GM23338 (cell line): ENCODE measurements at regions not wholly inside any gene's neighbourhood (a gene's known extent, or its start where the extent isn't known, plus 50 kb on each side); places are given as distances from the start of the nearest gene placed in this dataset.

Source experiments
- ATAC-seq: fragments of 200-7000 bp; cut with Tn5 transposase; 3 replicates; pipeline ENCODE4 v1.9.1; 2020
- DNase-seq: peaks from one replicate; pipeline ENCODE4 v3.0.0-alpha.2; 2015; ENCODE audit warnings: low spot score
- H2AFZ ChIP-seq: fragments of 200-600 bp; sonication (generic); 2 replicates; pipeline ENCODE4 v1.8.0; 2016; ENCODE audit warnings: antibody characterized with exemption, mild to moderate bottlenecking, moderate library complexity
- H3F3A ChIP-seq: fragments of 200-600 bp; sonication (generic); replicated peaks from 2 replicates; pipeline ENCODE4 v1.8.0; 2017; ENCODE audit warnings: antibody characterized with exemption, mixed run types, low read depth
- H3K27ac ChIP-seq: fragments of 200-600 bp; sonication (generic); 2 replicates; pipeline ENCODE4 v1.6.1; 2016; ENCODE audit warnings: low read depth
- H3K27me3 ChIP-seq: fragments of 200-600 bp; sonication (generic); 2 replicates; pipeline ENCODE4 v1.8.0; 2016; ENCODE audit warnings: mild to moderate bottlenecking, mixed run types, moderate library complexity; ENCODE audit not compliant: insufficient read depth
- H3K36me3 ChIP-seq: fragments of 200-600 bp; sonication (generic); 2 replicates; pipeline ENCODE4 v1.8.0; 2016; ENCODE audit warnings: mild to moderate bottlenecking; ENCODE audit not compliant: insufficient read depth
- H3K4me1 ChIP-seq: fragments of 200-600 bp; sonication (generic); 2 replicates; pipeline ENCODE4 v1.8.0; 2016; ENCODE audit warnings: mild to moderate bottlenecking, moderate library complexity; ENCODE audit not compliant: insufficient read depth
- H3K4me2 ChIP-seq: fragments of 200-600 bp; sonication (generic); 2 replicates; pipeline ENCODE4 v1.7.1; 2017; ENCODE audit warnings: mixed run types
- H3K4me3 ChIP-seq: fragments of 200-600 bp; sonication (generic); 2 replicates; pipeline ENCODE4 v1.6.1; 2016; ENCODE audit warnings: mixed run types
- H3K79me2 ChIP-seq: fragments of 200-600 bp; sonication (generic); replicated peaks from 2 replicates; pipeline ENCODE4 v1.8.0; 2017; ENCODE audit warnings: mild to moderate bottlenecking; ENCODE audit not compliant: insufficient read depth
- H3K9me2 ChIP-seq: fragments of 200-600 bp; sonication (generic); 2 replicates; pipeline ENCODE4 v1.8.0; 2017; ENCODE audit not compliant: insufficient read depth
- H4K20me1 ChIP-seq: fragments of 200-600 bp; sonication (generic); replicated peaks from 2 replicates; pipeline ENCODE4 v1.8.0; 2017; ENCODE audit warnings: mild to moderate bottlenecking; ENCODE audit not compliant: insufficient read depth
- H3K27ac Mint-ChIP-seq: 2 replicates; pipeline ENCODE4 v1.8.0; 2020; ENCODE audit warnings: inconsistent platforms, mild to moderate bottlenecking, moderate library complexity, mixed read lengths
- H3K27me3 Mint-ChIP-seq: 3 replicates; pipeline ENCODE4 v1.8.0; 2022; ENCODE audit warnings: low read depth, mild to moderate bottlenecking, moderate library complexity, mixed read lengths, inconsistent platforms; ENCODE audit not compliant: insufficient read depth, poor library complexity
- H3K36me3 Mint-ChIP-seq: 3 replicates; pipeline ENCODE4 v1.8.0; 2021; ENCODE audit warnings: low read depth, mild to moderate bottlenecking, inconsistent platforms, moderate library complexity, mixed read lengths
- H3K4me1 Mint-ChIP-seq: 3 replicates; pipeline ENCODE4 v1.8.0; 2020; ENCODE audit warnings: mild to moderate bottlenecking, inconsistent platforms, mixed read lengths
- H3K4me3 Mint-ChIP-seq: 3 replicates; pipeline ENCODE4 v1.8.0; 2021; ENCODE audit warnings: moderate library complexity, mild to moderate bottlenecking, inconsistent platforms, mixed read lengths
- H3K9me3 Mint-ChIP-seq: 3 replicates; pipeline ENCODE4 v1.8.0; 2020; ENCODE audit warnings: moderate library complexity, mild to moderate bottlenecking, inconsistent platforms, mixed read lengths
- CREB1 ChIP-seq: fragments of 250-450 bp; sonication (Bioruptor Pico); IDR thresholded peaks from 2 replicates; pipeline ENCODE4 v1.5.0; 2020; ENCODE audit warnings: low read depth, mild to moderate bottlenecking, moderate library complexity
- EZH2 ChIP-seq: fragments of 200-600 bp; sonication (generic); IDR thresholded peaks from one replicate; pipeline ENCODE4 v1.8.0; 2017; ENCODE audit warnings: antibody characterized with exemption, mild to moderate bottlenecking, low read depth; ENCODE audit not compliant: unreplicated experiment
- EZH2phosphoT487 ChIP-seq: fragments of 200-600 bp; sonication (generic); IDR thresholded peaks from one replicate; pipeline ENCODE4 v1.8.1; 2018; ENCODE audit warnings: antibody characterized with exemption; ENCODE audit not compliant: unreplicated experiment
- STAT1 ChIP-seq: IDR thresholded peaks from one replicate; pipeline ENCODE4 v1.6.1; 2016; ENCODE audit warnings: antibody characterized with exemption; ENCODE audit not compliant: unreplicated experiment
- ZNF331 ChIP-seq: fragments of 250-450 bp; sonication (Bioruptor Pico); IDR thresholded peaks from 2 replicates; pipeline ENCODE4 v1.5.0; 2020; ENCODE audit warnings: low read depth, mild to moderate bottlenecking, moderate library complexity
- TF ChIP-seq, protein P1 (sequence below): IDR thresholded peaks from one replicate; pipeline ENCODE4 v1.6.1; 2018; ENCODE audit warnings: antibody characterized with exemption; ENCODE audit not compliant: unreplicated experiment
- TF ChIP-seq, protein P2 (sequence below): fragments of 250-450 bp; sonication (Bioruptor Pico); IDR thresholded peaks from 2 replicates; pipeline ENCODE4 v1.5.0; 2020; ENCODE audit warnings: mild to moderate bottlenecking, moderate library complexity
- TF ChIP-seq, protein P3 (sequence below): IDR thresholded peaks from 2 replicates; pipeline ENCODE4 v1.6.1; 2016; ENCODE audit warnings: antibody characterized with exemption

DNA sequence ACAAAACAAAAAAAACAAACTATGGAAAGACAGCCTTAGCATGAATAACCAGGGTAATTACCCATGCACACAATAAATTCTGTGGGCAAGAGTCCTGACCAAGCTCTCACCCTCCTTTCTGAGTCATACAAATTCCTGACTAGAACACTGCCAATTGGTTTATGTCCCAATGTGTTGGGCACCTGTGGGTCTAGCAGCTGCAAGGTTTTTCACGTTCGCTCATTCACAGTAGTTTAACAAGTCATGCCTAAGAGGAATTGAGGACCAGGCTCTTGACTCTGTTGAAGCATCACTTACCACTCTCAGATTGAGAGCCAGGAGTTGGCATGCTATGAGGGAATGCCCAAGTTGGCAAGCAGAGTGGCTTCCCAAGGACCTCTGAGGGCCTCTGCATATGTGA, 205.5 kb upstream of the SLC24A2 start (continued):
- TF ChIP-seq, protein P1, sequence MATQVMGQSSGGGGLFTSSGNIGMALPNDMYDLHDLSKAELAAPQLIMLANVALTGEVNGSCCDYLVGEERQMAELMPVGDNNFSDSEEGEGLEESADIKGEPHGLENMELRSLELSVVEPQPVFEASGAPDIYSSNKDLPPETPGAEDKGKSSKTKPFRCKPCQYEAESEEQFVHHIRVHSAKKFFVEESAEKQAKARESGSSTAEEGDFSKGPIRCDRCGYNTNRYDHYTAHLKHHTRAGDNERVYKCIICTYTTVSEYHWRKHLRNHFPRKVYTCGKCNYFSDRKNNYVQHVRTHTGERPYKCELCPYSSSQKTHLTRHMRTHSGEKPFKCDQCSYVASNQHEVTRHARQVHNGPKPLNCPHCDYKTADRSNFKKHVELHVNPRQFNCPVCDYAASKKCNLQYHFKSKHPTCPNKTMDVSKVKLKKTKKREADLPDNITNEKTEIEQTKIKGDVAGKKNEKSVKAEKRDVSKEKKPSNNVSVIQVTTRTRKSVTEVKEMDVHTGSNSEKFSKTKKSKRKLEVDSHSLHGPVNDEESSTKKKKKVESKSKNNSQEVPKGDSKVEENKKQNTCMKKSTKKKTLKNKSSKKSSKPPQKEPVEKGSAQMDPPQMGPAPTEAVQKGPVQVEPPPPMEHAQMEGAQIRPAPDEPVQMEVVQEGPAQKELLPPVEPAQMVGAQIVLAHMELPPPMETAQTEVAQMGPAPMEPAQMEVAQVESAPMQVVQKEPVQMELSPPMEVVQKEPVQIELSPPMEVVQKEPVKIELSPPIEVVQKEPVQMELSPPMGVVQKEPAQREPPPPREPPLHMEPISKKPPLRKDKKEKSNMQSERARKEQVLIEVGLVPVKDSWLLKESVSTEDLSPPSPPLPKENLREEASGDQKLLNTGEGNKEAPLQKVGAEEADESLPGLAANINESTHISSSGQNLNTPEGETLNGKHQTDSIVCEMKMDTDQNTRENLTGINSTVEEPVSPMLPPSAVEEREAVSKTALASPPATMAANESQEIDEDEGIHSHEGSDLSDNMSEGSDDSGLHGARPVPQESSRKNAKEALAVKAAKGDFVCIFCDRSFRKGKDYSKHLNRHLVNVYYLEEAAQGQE, result no peak
- no peak for TF ChIP-seq ZNF331 (CRISPR knock-in tag)

DNA sequence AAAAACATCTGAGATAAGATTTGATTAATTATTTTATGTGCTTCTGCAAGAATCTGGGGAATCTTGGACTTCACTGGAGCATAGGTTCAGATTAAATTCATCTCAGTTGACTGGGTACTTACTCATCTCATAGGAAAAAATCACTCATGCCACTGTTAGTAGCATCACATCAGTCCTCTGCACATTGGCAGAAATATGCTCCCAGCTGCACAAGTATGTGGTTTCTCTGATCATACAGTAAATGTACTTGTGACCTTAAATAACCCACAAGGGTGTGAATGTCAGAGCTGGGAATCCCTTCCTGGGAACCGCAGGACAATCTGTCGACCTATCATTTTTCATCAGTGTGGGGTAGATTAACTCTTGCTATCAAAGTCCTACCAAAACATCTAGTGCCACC, 203.7 kb upstream of the SLC24A2 start:
- Mint-ChIP-seq H3K36me3 (no peaks in the 10 kb centered on the region), H3K4me1 (no peaks in the 10 kb centered on the region), H3K27me3 (no peaks in the 10 kb centered on the region), H3K9me3 (no peaks in the 10 kb centered on the region), H3K27ac (no peak overlapping the region), H3K4me3 (no peak overlapping the region)
- no peaks in the 10 kb centered on the region for H3K36me3 ChIP-seq
- no peak overlapping the region for H3K27ac ChIP-seq
- H3K4me1 ChIP-seq, result no peaks in the 10 kb centered on the region
- H2AFZ ChIP-seq, result no peak overlapping the region
- no peak for DNase-seq
- no peaks in the 10 kb centered on the region for H3K79me2 ChIP-seq
- H3K27me3 ChIP-seq, result no peaks in the 10 kb centered on the region
- H3K4me3 ChIP-seq, result no peak overlapping the region
- TF ChIP-seq, protein P2, sequence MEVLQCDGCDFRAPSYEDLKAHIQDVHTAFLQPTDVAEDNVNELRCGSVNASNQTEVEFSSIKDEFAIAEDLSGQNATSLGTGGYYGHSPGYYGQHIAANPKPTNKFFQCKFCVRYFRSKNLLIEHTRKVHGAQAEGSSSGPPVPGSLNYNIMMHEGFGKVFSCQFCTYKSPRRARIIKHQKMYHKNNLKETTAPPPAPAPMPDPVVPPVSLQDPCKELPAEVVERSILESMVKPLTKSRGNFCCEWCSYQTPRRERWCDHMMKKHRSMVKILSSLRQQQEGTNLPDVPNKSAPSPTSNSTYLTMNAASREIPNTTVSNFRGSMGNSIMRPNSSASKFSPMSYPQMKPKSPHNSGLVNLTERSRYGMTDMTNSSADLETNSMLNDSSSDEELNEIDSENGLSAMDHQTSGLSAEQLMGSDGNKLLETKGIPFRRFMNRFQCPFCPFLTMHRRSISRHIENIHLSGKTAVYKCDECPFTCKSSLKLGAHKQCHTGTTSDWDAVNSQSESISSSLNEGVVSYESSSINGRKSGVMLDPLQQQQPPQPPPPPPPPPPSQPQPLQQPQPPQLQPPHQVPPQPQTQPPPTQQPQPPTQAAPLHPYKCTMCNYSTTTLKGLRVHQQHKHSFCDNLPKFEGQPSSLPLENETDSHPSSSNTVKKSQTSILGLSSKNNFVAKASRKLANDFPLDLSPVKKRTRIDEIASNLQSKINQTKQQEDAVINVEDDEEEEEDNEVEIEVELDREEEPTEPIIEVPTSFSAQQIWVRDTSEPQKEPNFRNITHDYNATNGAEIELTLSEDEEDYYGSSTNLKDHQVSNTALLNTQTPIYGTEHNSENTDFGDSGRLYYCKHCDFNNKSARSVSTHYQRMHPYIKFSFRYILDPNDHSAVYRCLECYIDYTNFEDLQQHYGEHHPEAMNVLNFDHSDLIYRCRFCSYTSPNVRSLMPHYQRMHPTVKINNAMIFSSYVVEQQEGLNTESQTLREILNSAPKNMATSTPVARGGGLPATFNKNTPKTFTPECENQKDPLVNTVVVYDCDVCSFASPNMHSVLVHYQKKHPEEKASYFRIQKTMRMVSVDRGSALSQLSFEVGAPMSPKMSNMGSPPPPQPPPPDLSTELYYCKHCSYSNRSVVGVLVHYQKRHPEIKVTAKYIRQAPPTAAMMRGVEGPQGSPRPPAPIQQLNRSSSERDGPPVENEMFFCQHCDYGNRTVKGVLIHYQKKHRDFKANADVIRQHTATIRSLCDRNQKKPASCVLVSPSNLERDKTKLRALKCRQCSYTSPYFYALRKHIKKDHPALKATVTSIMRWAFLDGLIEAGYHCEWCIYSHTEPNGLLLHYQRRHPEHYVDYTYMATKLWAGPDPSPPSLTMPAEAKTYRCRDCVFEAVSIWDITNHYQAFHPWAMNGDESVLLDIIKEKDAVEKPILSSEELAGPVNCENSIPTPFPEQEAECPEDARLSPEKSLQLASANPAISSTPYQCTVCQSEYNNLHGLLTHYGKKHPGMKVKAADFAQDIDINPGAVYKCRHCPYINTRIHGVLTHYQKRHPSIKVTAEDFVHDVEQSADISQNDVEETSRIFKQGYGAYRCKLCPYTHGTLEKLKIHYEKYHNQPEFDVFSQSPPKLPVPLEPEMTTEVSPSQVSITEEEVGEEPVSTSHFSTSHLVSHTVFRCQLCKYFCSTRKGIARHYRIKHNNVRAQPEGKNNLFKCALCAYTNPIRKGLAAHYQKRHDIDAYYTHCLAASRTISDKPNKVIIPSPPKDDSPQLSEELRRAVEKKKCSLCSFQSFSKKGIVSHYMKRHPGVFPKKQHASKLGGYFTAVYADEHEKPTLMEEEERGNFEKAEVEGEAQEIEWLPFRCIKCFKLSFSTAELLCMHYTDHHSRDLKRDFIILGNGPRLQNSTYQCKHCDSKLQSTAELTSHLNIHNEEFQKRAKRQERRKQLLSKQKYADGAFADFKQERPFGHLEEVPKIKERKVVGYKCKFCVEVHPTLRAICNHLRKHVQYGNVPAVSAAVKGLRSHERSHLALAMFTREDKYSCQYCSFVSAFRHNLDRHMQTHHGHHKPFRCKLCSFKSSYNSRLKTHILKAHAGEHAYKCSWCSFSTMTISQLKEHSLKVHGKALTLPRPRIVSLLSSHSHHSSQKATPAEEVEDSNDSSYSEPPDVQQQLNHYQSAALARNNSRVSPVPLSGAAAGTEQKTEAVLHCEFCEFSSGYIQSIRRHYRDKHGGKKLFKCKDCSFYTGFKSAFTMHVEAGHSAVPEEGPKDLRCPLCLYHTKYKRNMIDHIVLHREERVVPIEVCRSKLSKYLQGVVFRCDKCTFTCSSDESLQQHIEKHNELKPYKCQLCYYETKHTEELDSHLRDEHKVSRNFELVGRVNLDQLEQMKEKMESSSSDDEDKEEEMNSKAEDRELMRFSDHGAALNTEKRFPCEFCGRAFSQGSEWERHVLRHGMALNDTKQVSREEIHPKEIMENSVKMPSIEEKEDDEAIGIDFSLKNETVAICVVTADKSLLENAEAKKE (CRISPR knock-in tag), result no peak
- TF ChIP-seq, protein P3, sequence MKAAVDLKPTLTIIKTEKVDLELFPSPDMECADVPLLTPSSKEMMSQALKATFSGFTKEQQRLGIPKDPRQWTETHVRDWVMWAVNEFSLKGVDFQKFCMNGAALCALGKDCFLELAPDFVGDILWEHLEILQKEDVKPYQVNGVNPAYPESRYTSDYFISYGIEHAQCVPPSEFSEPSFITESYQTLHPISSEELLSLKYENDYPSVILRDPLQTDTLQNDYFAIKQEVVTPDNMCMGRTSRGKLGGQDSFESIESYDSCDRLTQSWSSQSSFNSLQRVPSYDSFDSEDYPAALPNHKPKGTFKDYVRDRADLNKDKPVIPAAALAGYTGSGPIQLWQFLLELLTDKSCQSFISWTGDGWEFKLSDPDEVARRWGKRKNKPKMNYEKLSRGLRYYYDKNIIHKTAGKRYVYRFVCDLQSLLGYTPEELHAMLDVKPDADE, result no peak
- TF ChIP-seq CREB1 (CRISPR knock-in tag) (no peak), EZH2phosphoT487 (no peak), STAT1 (no peak), EZH2 (no peak)
- TF ChIP-seq, protein P1, result no peak
- H3K4me2 ChIP-seq, result no peak overlapping the region
- no peaks in the 10 kb centered on the region for H3F3A ChIP-seq
- peaks cover 5% of the 10 kb centered on the region; the same call in 1 of the 2 replicates for H3K9me2 ChIP-seq
- ATAC-seq, result no peak
- H4K20me1 ChIP-seq, result no peaks in the 10 kb centered on the region
